SU-DHL-6 (cell line): ENCODE measurements at regions not wholly inside any gene's neighbourhood (a gene's known extent, or its start where the extent isn't known, plus 50 kb on each side); places are given as distances from the start of the nearest gene placed in this dataset.

Experiments used
- H2AFZ ChIP-seq: fragments of 200-600 bp; sonication (generic); 2 replicates; pipeline ENCODE4 v1.6.1; 2014; ENCODE audit warnings: low read depth, mild to moderate bottlenecking, moderate library complexity, mixed read lengths, antibody characterized with exemption, low read length; ENCODE audit not compliant: severe bottlenecking
- H3F3A ChIP-seq: fragments of 200-600 bp; shearing (Covaris generic); 2 replicates; pipeline ENCODE4 v1.6.0; 2016; ENCODE audit warnings: antibody characterized with exemption, mild to moderate bottlenecking; ENCODE audit not compliant: insufficient read depth
- H3K27ac ChIP-seq: fragments of 200-600 bp; sonication (generic); 2 replicates; pipeline ENCODE4 v1.5.1; 2016; ENCODE audit warnings: low read depth, mild to moderate bottlenecking, low read length, moderate library complexity, mixed read lengths
- H3K27me3 ChIP-seq: fragments of 200-600 bp; sonication (generic), shearing (Covaris generic); 2 replicates; pipeline ENCODE4 v1.6.0; 2014; ENCODE audit warnings: mild to moderate bottlenecking, low read length
- H3K36me3 ChIP-seq: fragments of 200-600 bp; sonication (generic); 2 replicates; pipeline ENCODE4 v1.6.1; 2014; ENCODE audit warnings: mild to moderate bottlenecking, low read length, mixed read lengths
- H3K4me2 ChIP-seq: fragments of 300-600, 200-600 bp; shearing (Covaris generic), sonication (generic); 2 replicates; pipeline ENCODE4 v1.6.0; 2014; ENCODE audit warnings: low read length, low read depth, mild to moderate bottlenecking; ENCODE audit not compliant: poor library complexity, severe bottlenecking
- H3K4me3 ChIP-seq: fragments of 200-600 bp; sonication (generic); 2 replicates; pipeline ENCODE4 v1.5.1; 2014; ENCODE audit warnings: antibody characterized with exemption, low read length, mild to moderate bottlenecking, mixed read lengths; ENCODE audit not compliant: insufficient read depth, poor library complexity, severe bottlenecking
- H3K79me2 ChIP-seq: fragments of 200-600 bp; sonication (generic); 2 replicates; pipeline ENCODE4 v1.6.1; 2014; ENCODE audit warnings: mild to moderate bottlenecking, low read length, moderate library complexity; ENCODE audit not compliant: insufficient read depth
- H3K9ac ChIP-seq: fragments of 200-600 bp; sonication (generic); 2 replicates; pipeline ENCODE4 v1.7.0; 2014; ENCODE audit warnings: mild to moderate bottlenecking, low read length
- H3K9me2 ChIP-seq: fragments of 200-600 bp; sonication (generic); replicated peaks from 2 replicates; pipeline ENCODE4 v1.6.1; 2014; ENCODE audit warnings: low read length; ENCODE audit not compliant: insufficient read depth
- H3K9me3 ChIP-seq: fragments of 200-600 bp; sonication (generic); 2 replicates; pipeline ENCODE4 v1.6.1; 2014; ENCODE audit warnings: low read length, mixed read lengths; ENCODE audit not compliant: insufficient read depth
- H4K20me1 ChIP-seq: fragments of 200-600 bp; sonication (generic); 2 replicates; pipeline ENCODE4 v1.6.1; 2014; ENCODE audit warnings: low read depth, mild to moderate bottlenecking, antibody characterized with exemption, low read length, moderate library complexity, mixed read lengths
- EZH2phosphoT487 ChIP-seq: fragments of 200-600 bp; sonication (generic), shearing (Covaris generic); conservative IDR thresholded peaks from 2 replicates; pipeline ENCODE4 v1.6.1; 2018; ENCODE audit warnings: mild to moderate bottlenecking, antibody characterized with exemption, low read length, moderate library complexity, mixed read lengths
- TF ChIP-seq, protein P1 (sequence below): fragments of 200-600 bp; sonication (generic); IDR thresholded peaks from one replicate; pipeline ENCODE4 v1.5.1; 2017; ENCODE audit warnings: antibody characterized with exemption, mild to moderate bottlenecking, low read length, moderate library complexity; ENCODE audit not compliant: insufficient read depth, poor library complexity, severe bottlenecking

- H4K20me1 ChIP-seq = no peaks in the 10 kb centered on the region
- no peaks in the 10 kb centered on the region for H3K36me3 ChIP-seq
- no peak overlapping the region for H3K4me3 ChIP-seq
- no peak for TF ChIP-seq EZH2phosphoT487
- TF ChIP-seq, protein P1, sequence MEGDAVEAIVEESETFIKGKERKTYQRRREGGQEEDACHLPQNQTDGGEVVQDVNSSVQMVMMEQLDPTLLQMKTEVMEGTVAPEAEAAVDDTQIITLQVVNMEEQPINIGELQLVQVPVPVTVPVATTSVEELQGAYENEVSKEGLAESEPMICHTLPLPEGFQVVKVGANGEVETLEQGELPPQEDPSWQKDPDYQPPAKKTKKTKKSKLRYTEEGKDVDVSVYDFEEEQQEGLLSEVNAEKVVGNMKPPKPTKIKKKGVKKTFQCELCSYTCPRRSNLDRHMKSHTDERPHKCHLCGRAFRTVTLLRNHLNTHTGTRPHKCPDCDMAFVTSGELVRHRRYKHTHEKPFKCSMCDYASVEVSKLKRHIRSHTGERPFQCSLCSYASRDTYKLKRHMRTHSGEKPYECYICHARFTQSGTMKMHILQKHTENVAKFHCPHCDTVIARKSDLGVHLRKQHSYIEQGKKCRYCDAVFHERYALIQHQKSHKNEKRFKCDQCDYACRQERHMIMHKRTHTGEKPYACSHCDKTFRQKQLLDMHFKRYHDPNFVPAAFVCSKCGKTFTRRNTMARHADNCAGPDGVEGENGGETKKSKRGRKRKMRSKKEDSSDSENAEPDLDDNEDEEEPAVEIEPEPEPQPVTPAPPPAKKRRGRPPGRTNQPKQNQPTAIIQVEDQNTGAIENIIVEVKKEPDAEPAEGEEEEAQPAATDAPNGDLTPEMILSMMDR = no peak
- no peak overlapping the region for H2AFZ ChIP-seq
- no peaks in the 10 kb centered on the region for H3K79me2 ChIP-seq
- H3K27me3 ChIP-seq = no peaks in the 10 kb centered on the region
- no peak overlapping the region for H3K27ac ChIP-seq
- H3F3A ChIP-seq = no peaks in the 10 kb centered on the region
- no peaks in the 10 kb centered on the region for H3K9me3 ChIP-seq
- no peaks in the 10 kb centered on the region for H3K9me2 ChIP-seq
- no peak overlapping the region for H3K9ac ChIP-seq
- H3K4me2 ChIP-seq = no peak overlapping the region
Observed at GRCh38 chr13:22107549-22107948, 436.7 kb downstream of the FGF9 start.

DNA sequence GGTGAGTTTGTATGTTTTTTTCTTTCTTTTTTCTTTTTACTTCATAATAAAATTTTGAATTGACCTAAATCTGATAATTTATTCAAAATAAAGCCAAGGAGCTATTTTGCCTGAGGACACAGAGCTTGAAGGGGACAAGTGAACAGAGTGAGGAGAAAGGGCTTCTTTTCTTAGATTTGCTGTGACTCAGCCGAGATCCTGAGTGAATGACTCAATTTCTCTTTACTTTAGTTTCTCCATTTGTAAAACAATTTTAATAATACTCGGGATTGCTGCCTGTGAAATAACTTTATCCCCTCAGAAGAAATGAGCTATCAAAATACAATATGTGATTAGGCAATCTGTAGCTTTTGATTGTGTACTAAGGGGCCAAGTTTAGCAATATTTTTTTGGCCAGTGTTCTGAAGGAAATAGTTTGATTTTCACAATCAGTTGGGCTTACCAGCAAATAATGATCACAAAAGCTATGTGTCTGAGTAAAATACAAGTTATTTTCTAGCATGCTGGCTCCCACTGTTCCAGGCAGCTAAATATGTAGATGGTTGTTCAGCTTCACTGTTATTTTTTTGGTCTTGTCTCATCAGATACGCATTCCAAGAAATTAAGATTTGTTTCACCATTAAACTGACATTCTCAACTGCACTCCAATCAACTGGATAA is 437.5 kb downstream of the FGF9 start:
- H3K4me3 ChIP-seq = no peak overlapping the region
- no peak overlapping the region for H3K27ac ChIP-seq
- TF ChIP-seq EZH2phosphoT487 = no peak
- TF ChIP-seq, protein P1 = no peak
- no peaks in the 10 kb centered on the region for H3K79me2 ChIP-seq
- H3K9me2 ChIP-seq = no peaks in the 10 kb centered on the region
- H3K27me3 ChIP-seq = no peaks in the 10 kb centered on the region
- no peak overlapping the region for H3K4me2 ChIP-seq
- no peaks in the 10 kb centered on the region for H4K20me1 ChIP-seq
- H3K36me3 ChIP-seq = no peaks in the 10 kb centered on the region
- H3K9ac ChIP-seq = no peak overlapping the region
- no peaks in the 10 kb centered on the region for H3K9me3 ChIP-seq
- no peaks in the 10 kb centered on the region for H3F3A ChIP-seq
- no peak overlapping the region for H2AFZ ChIP-seq

DNA sequence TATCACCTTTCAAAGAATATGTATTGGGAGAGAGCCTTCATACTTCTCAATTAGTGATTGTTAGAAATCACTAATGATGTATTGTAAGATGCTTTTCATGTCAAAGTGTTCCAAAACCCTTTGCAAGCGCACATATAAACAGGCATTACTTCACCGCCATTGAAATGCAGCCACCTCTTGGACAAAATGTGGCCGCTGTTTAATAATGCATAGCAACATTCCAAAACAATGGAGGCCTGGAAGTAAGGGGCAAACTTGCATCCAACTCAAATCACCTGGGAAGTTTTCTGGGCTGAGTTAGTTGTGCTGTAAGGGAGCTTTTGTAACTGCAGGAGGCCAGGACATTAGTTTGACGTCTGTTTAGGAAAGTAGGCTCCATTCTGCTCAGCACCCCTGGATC is 438.1 kb downstream of the FGF9 start:
- Histone ChIP-seq H3K4me2 (no peak overlapping the region), H3F3A (no peaks in the 10 kb centered on the region), H3K9me3 (no peaks in the 10 kb centered on the region), H3K4me3 (no peak overlapping the region), H3K27me3 (no peaks in the 10 kb centered on the region), H3K9me2 (no peaks in the 10 kb centered on the region), H3K79me2 (no peaks in the 10 kb centered on the region), H3K27ac (no peak overlapping the region), H4K20me1 (no peaks in the 10 kb centered on the region), H2AFZ (no peak overlapping the region), H3K9ac (no peak overlapping the region), H3K36me3 (no peaks in the 10 kb centered on the region)
- TF ChIP-seq, protein P1 = no peak
- no peak for TF ChIP-seq EZH2phosphoT487
